Upper lobe of left lung (tissue), 6 donors: ENCODE measurements at regions not wholly inside any gene's neighbourhood (a gene's known extent, or its start where the extent isn't known, plus 50 kb on each side); places are given as distances from the start of the nearest gene placed in this dataset.

Source experiments
- ATAC-seq, 2 donors: fragments of 200-7000 bp; cut with Tn5 transposase; one replicate each; pipeline ENCODE4 v1.9.1; 2022; ENCODE audit warnings: mild to moderate bottlenecking in 2 of 2, moderate library complexity in 2 of 2; ENCODE audit not compliant: low FRiP score in 2 of 2
- DNase-seq, 2 donors: peaks; one replicate each; pipeline ENCODE4 v3.0.0-alpha.2; 2019 to 2020
- H3K27ac ChIP-seq, 4 donors: fragments of 200-600 bp; sonication (generic); one replicate each; pipeline ENCODE4 v1.5.1; 2016 to 2019
- H3K27me3 ChIP-seq, 4 donors: fragments of 200-600 bp; sonication (generic); one replicate each; pipeline ENCODE4 v1.5.1; 2017 to 2019
- H3K36me3 ChIP-seq, 4 donors: fragments of 200-600 bp; sonication (generic); one replicate each; pipeline ENCODE4 v1.5.1; 2016 to 2019
- H3K4me1 ChIP-seq, 4 donors: fragments of 200-600 bp; sonication (generic); one replicate each; pipeline ENCODE4 v1.5.1; 2018 to 2019
- H3K4me3 ChIP-seq, 4 donors: fragments of 200-600 bp; sonication (generic); one replicate each; pipeline ENCODE4 v1.5.1; 2017 to 2019; ENCODE audit warnings: mild to moderate bottlenecking in 2 of 4, moderate library complexity in 1 of 4
- H3K9me3 ChIP-seq, 4 donors: fragments of 200-600 bp; sonication (generic); one replicate each; pipeline ENCODE4 v1.5.1; 2018 to 2019
- EP300 ChIP-seq, 4 donors: sonication (generic); formaldehyde crosslinking; IDR thresholded peaks; one replicate each; pipeline ENCODE4 v1.5.1; 2017; ENCODE audit warnings: antibody characterized with exemption in 4 of 4, control low read depth in 2 of 4
- POLR2A ChIP-seq, 4 donors: fragments of 450-650 bp; IDR thresholded peaks; one replicate each; pipeline ENCODE4 v1.5.1; 2016 to 2017; ENCODE audit warnings: antibody characterized with exemption in 4 of 4, mild to moderate bottlenecking in 2 of 4
- POLR2AphosphoS5 ChIP-seq, 2 donors: sonication (generic); formaldehyde crosslinking; IDR thresholded peaks; one replicate each; pipeline ENCODE4 v1.5.1; 2017; ENCODE audit warnings: antibody characterized with exemption in 2 of 2
- WGBS, 2 donors: methylation state at CpG; one replicate each; pipeline ENCODE4 v1.1.5; 2017 to 2018; 5-methylcytosine and 5-hydroxymethylcytosine counted together
- TF ChIP-seq, protein P1 (sequence below), 6 experiments: fragments of 450-650 bp in 4 of 6; fragments of 200-600 bp in 2 of 6; sonication (generic) in 2 of 6; IDR thresholded peaks; one replicate each; pipeline ENCODE4 v1.5.1; 2016 to 2019; ENCODE audit warnings: antibody characterized with exemption in 6 of 6
- donor health status: DM: no; HTN: no; CAD: no; lungs with moderate emphysema.
- donor health status: DM: no; HTN: yes; CAD: no; lungs with severe emphysema.

DNA sequence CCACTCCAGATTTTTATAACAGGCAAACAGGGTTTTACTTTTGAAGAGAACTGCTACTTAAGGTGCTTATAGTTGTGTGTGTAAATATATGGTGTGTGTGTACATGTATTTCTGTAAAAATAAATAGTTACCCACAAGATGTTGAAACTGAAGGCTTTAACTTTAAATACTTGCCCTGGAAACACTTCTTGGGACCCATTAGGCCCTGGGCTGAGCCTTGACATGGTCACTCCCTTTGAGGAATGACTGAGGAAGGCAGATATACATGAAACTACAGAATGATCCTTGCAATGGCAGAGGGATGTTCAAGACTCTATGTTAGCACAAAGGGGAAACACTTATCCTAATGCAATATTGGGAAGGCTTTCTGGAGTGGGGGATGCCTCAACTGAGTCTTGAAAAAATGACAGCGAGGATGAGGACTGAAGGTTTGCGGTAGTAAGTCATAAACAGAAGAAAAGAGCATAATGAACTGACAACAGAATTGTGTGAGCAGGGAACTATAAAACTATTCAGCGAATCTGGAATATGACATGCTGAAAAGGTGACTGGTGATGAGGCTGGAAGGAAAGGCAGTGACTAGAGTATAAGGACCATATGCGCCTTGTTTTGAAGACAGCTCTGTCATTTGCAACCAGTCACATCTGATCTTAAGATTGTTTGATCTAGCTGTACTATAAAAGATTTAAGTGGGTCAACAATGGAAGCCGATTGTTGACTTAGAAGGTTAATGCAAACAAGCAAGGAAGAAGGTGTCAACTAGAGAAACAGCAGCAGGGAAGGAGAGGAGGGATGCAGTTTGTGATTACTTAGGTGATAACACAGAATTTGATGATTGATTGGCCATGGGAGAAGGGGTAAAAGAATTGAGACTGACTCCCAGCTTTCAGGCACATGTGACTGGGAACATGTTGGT is 64.4 kb upstream of the COL21A1 start:
- Histone ChIP-seq H3K4me1 (peaks cover 0 to 6% (median 5%) of the 10 kb centered on the region in 4 donors), H3K27ac (peak overlapping the region in 2 of 4 donors; percentile 19 to 42), H3K4me3 (no peak overlapping the region), H3K9me3 (no peaks in the 10 kb centered on the region), H3K27me3 (no peaks in the 10 kb centered on the region), H3K36me3 (no peaks in the 10 kb centered on the region)
- no peak for DNase-seq
- ATAC-seq, result peak; percentile 18 to 24
- no peak for TF ChIP-seq POLR2A (IDR thresholded peaks at IDR 0.05)
- TF ChIP-seq POLR2AphosphoS5 (IDR thresholded peaks at IDR 0.05), result no peak
- TF ChIP-seq EP300 (IDR thresholded peaks at IDR 0.05), result no peak
- TF ChIP-seq, protein P1, sequence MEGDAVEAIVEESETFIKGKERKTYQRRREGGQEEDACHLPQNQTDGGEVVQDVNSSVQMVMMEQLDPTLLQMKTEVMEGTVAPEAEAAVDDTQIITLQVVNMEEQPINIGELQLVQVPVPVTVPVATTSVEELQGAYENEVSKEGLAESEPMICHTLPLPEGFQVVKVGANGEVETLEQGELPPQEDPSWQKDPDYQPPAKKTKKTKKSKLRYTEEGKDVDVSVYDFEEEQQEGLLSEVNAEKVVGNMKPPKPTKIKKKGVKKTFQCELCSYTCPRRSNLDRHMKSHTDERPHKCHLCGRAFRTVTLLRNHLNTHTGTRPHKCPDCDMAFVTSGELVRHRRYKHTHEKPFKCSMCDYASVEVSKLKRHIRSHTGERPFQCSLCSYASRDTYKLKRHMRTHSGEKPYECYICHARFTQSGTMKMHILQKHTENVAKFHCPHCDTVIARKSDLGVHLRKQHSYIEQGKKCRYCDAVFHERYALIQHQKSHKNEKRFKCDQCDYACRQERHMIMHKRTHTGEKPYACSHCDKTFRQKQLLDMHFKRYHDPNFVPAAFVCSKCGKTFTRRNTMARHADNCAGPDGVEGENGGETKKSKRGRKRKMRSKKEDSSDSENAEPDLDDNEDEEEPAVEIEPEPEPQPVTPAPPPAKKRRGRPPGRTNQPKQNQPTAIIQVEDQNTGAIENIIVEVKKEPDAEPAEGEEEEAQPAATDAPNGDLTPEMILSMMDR (IDR thresholded peaks at IDR 0.05), result no peak
- 59 to 68% methylated on average over 5 of the region's 5 CpGs for WGBS, 2 donors

DNA sequence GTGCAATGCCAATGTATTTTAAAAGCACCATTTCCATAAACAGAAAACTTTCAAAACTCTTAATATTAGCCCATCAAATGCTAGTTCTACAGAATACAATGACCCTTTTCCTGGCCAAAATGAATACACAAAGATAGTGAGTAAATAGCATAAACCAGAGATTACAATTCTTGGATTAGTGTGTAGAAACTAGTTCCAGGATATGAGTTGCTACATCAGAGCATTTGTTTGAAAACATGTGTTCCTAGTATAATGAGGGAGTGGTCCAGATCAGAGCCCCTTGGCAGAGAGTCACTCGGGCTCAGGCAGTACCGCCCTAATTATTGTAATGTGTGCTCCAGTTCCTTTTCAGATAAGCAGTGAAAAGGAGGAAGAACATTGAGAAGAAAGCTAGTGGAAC is 63.7 kb upstream of the COL21A1 start:
- no peaks in the 10 kb centered on the region for H3K27me3 ChIP-seq
- H3K36me3 ChIP-seq, result no peaks in the 10 kb centered on the region
- DNase-seq (no peak), ATAC-seq (peak; percentile 69 to 73)
- H3K4me3 ChIP-seq, result no peak overlapping the region
- H3K9me3 ChIP-seq, result no peaks in the 10 kb centered on the region
- H3K4me1 ChIP-seq, result peaks cover 0 to 6% (median 5%) of the 10 kb centered on the region in 4 donors
- TF ChIP-seq POLR2A (IDR thresholded peaks at IDR 0.05), result no peak
- TF ChIP-seq EP300 (IDR thresholded peaks at IDR 0.05), result no peak
- TF ChIP-seq, protein P1 (IDR thresholded peaks at IDR 0.05), result no peak
- TF ChIP-seq POLR2AphosphoS5 (IDR thresholded peaks at IDR 0.05), result no peak
- WGBS, 2 donors, result 25 to 29% methylated on average over 2 of the region's 2 CpGs
- H3K27ac ChIP-seq, result peak overlapping the region in 2 of 4 donors; percentile 19 to 42

DNA sequence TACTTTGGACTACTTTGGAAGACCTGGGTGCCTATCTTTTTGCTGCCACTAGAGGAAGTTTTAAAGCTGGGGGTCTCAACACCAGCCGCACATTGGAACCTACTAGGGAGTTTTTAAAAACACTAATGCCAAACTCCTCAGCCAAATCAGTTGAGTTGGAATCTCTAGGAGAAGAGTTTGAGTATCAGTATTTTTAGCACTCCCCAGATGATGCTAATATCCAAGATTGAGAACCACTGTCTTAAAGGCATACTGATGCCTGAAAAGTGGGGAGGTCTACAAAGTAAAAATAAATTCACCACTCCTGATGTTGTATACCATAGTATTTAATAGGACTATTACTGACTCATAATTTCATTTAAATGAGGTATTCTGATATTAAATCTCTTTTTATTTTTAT is 62.9 kb upstream of the COL21A1 start:
- Histone ChIP-seq H3K9me3 (no peaks in the 10 kb centered on the region), H3K36me3 (no peaks in the 10 kb centered on the region), H3K4me3 (no peak overlapping the region), H3K27ac (no peak overlapping the region), H3K27me3 (no peaks in the 10 kb centered on the region), H3K4me1 (peaks cover 0 to 6% (median 5%) of the 10 kb centered on the region in 4 donors)
- WGBS, 2 donors, result 75 to 79% methylated on average over 1 of the region's 1 CpG
- TF ChIP-seq POLR2A (IDR thresholded peaks at IDR 0.05), result no peak
- no peak for TF ChIP-seq POLR2AphosphoS5 (IDR thresholded peaks at IDR 0.05)
- TF ChIP-seq EP300 (IDR thresholded peaks at IDR 0.05), result no peak
- TF ChIP-seq, protein P1 (IDR thresholded peaks at IDR 0.05), result no peak
- DNase-seq (no peak), ATAC-seq (no peak)

DNA sequence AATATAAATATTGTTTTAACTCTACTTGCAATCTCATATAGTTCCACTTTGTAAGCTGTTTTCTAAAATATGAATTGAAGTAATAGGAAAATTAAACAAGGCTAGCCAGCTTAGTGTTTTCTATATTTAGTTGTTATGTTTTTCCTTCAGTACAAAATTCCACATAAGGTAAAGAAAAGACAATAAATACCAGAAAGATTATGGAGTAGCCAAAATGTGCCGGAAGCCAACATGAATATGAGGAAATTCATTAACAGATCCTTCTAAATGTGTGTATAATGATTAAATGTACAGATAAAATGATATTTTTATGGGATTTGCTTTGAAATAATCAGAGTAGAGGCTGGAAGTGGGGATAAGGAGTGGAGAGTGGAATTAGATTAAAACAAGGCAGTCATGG is 52.5 kb upstream of the COL21A1 start:
- Histone ChIP-seq H3K27me3 (no peaks in the 10 kb centered on the region), H3K36me3 (no peaks in the 10 kb centered on the region), H3K9me3 (no peaks in the 10 kb centered on the region), H3K4me3 (no peak overlapping the region), H3K4me1 (no peaks in the 10 kb centered on the region), H3K27ac (no peak overlapping the region)
- ATAC-seq (no peak), DNase-seq (no peak)
- WGBS, 2 donors, result 77 to 89% methylated on average over 1 of the region's 1 CpG
- TF ChIP-seq, protein P1 (IDR thresholded peaks at IDR 0.05), result no peak
- TF ChIP-seq POLR2AphosphoS5 (IDR thresholded peaks at IDR 0.05), result no peak
- TF ChIP-seq EP300 (IDR thresholded peaks at IDR 0.05), result no peak
- TF ChIP-seq POLR2A (IDR thresholded peaks at IDR 0.05), result no peak
